T-helper 2 cell (primary cell): ENCODE measurements at regions not wholly inside any gene's neighbourhood (a gene's known extent, or its start where the extent isn't known, plus 50 kb on each side); places are given as distances from the start of the nearest gene placed in this dataset.

Experiments used
- DNase-seq, 5 experiments: peaks; one replicate each; pipeline versions ENCODE4 v3.0.0 to v3.0.0-alpha.2; 2012 to 2022

GRCh38 chr17:33404070-33404819 is 111.2 kb upstream of the ASIC2 start:
- DNase-seq = no peak

- DNase-seq = no peak
These were observed 123.0 kb upstream of the ASIC2 start for GRCh38 chr17:33416131-33416530.

GRCh38 chr17:33421933-33422332 is 128.8 kb upstream of the ASIC2 start:
- DNase-seq = no peak

GRCh38 chr17:33433581-33433980 is 140.5 kb upstream of the ASIC2 start:
- no peak for DNase-seq

GRCh38 chr17:33434841-33435240 is 141.7 kb upstream of the ASIC2 start:
- DNase-seq = no peak

- no peak for DNase-seq
These were observed 142.7 kb upstream of the ASIC2 start for GRCh38 chr17:33435721-33436301.

- peak in 1 of 5 experiments; percentile 2 for DNase-seq
These were observed 143.2 kb upstream of the ASIC2 start for GRCh38 chr17:33436321-33436720.

- DNase-seq = no peak
These were observed 145.0 kb upstream of the ASIC2 start for GRCh38 chr17:33438139-33438538.

GRCh38 chr17:33438578-33438977 is 145.5 kb upstream of the ASIC2 start:
- DNase-seq = no peak

GRCh38 chr17:33442320-33442719 is 149.2 kb upstream of the ASIC2 start:
- no peak for DNase-seq

GRCh38 chr17:33444731-33445130 is 151.6 kb upstream of the ASIC2 start:
- no peak for DNase-seq

- DNase-seq = no peak
These were observed 154.0 kb upstream of the ASIC2 start for GRCh38 chr17:33447090-33447489.

- no peak for DNase-seq
These were observed 158.1 kb upstream of the ASIC2 start for GRCh38 chr17:33451221-33451620.

GRCh38 chr17:33457477-33457876 is 164.4 kb upstream of the ASIC2 start:
- DNase-seq = no peak

- no peak for DNase-seq
These were observed 166.2 kb upstream of the ASIC2 start for GRCh38 chr17:33459078-33459940.

- no peak for DNase-seq
These were observed 167.8 kb upstream of the ASIC2 start for GRCh38 chr17:33460781-33461450.

GRCh38 chr17:33463887-33464286 is 170.8 kb upstream of the ASIC2 start:
- no peak for DNase-seq

GRCh38 chr17:33464669-33465280 is 171.7 kb upstream of the ASIC2 start:
- no peak for DNase-seq

GRCh38 chr17:33469421-33469820 is 176.3 kb upstream of the ASIC2 start:
- DNase-seq = no peak

- no peak for DNase-seq
These were observed 176.8 kb upstream of the ASIC2 start for GRCh38 chr17:33469911-33470310.

GRCh38 chr17:33473061-33473460 is 180.0 kb upstream of the ASIC2 start:
- no peak for DNase-seq

- no peak for DNase-seq
These were observed 181.7 kb upstream of the ASIC2 start for GRCh38 chr17:33474789-33475188.

- DNase-seq = no peak
These were observed 182.5 kb upstream of the ASIC2 start for GRCh38 chr17:33475594-33475993.
